ENCODE measurements at regions not wholly inside any gene's neighbourhood (a gene's known extent, or its start where the extent isn't known, plus 50 kb on each side); places are given as distances from the start of the nearest gene placed in this dataset.

GRCh38 chr7:25926009-25926408, 226.0 kb upstream of the NFE2L3 start:
- DNase-seq (ENCODE audit: low read depth), result no peak

- DNase-seq (ENCODE audit: low read depth), result no peak
Observed at GRCh38 chr7:25926451-25926850, 225.5 kb upstream of the NFE2L3 start.

- DNase-seq (ENCODE audit: low read depth), result no peak
Observed at GRCh38 chr7:25926891-25927625, 224.9 kb upstream of the NFE2L3 start.

GRCh38 chr7:25927626-25927978, 224.4 kb upstream of the NFE2L3 start:
- no peak for DNase-seq (ENCODE audit: low read depth)

- DNase-seq (ENCODE audit: low read depth), result no peak
Observed at GRCh38 chr7:25928549-25929330, 223.3 kb upstream of the NFE2L3 start.

- no peak for DNase-seq (ENCODE audit: low read depth)
Observed at GRCh38 chr7:25929448-25929847, 222.6 kb upstream of the NFE2L3 start.

GRCh38 chr7:25930492-25931048, 221.4 kb upstream of the NFE2L3 start:
- DNase-seq (ENCODE audit: low read depth), result no peak

- no peak for DNase-seq (ENCODE audit: low read depth)
Observed at GRCh38 chr7:25931156-25931555, 220.8 kb upstream of the NFE2L3 start.

- no peak for DNase-seq (ENCODE audit: low read depth)
Observed at GRCh38 chr7:25933921-25934320, 218.1 kb upstream of the NFE2L3 start.

GRCh38 chr7:25940086-25940906, 211.7 kb upstream of the NFE2L3 start:
- no peak for DNase-seq (ENCODE audit: low read depth)

GRCh38 chr7:25944777-25945515, 207.1 kb upstream of the NFE2L3 start:
- no peak for DNase-seq (ENCODE audit: low read depth)

GRCh38 chr7:25945608-25946007, 206.4 kb upstream of the NFE2L3 start:
- DNase-seq (ENCODE audit: low read depth), result no peak

GRCh38 chr7:25946181-25946580, 205.8 kb upstream of the NFE2L3 start:
- no peak for DNase-seq (ENCODE audit: low read depth)

- no peak for DNase-seq (ENCODE audit: low read depth)
Observed at GRCh38 chr7:25947669-25948516, 204.1 kb upstream of the NFE2L3 start.

GRCh38 chr7:25949736-25950487, 202.1 kb upstream of the NFE2L3 start:
- DNase-seq (ENCODE audit: low read depth), result no peak

GRCh38 chr7:25950488-25951413, 201.2 kb upstream of the NFE2L3 start:
- peak; percentile 87 for DNase-seq (ENCODE audit: low read depth)

- no peak for DNase-seq (ENCODE audit: low read depth)
Observed at GRCh38 chr7:25951414-25952260, 200.4 kb upstream of the NFE2L3 start.
